GM18951 (cell line): ENCODE measurements at regions not wholly inside any gene's neighbourhood (a gene's known extent, or its start where the extent isn't known, plus 50 kb on each side); places are given as distances from the start of the nearest gene placed in this dataset.

ENCODE experiments used
- POLR2A ChIP-seq: IDR thresholded peaks from 4 replicates; pipeline ENCODE4 v1.6.1; 2011; ENCODE audit warnings: mild to moderate bottlenecking; ENCODE audit not compliant: insufficient read length, insufficient read depth; ENCODE audit errors: extremely low read depth
- in situ Hi-C: fragments of 300-500 bp; cut with MboI; formaldehyde crosslinking; loops from one replicate; pipeline ENCODE4 v1.12.0; 2022; ENCODE audit warnings: low sequenced_read_pairs, mixed read lengths, inconsistent platforms; ENCODE audit not compliant: unreplicated experiment

- in situ Hi-C loops = no loop called here
- TF ChIP-seq POLR2A = no peak
Observed at GRCh38 chr2:42957109-42957860, 164.9 kb upstream of the HAAO start.

GRCh38 chr2:42954227-42954962, 162.0 kb upstream of the HAAO start:
- no peak for TF ChIP-seq POLR2A
- in situ Hi-C loops = no loop called here

- TF ChIP-seq POLR2A = no peak
- in situ Hi-C loops = no loop called here
Observed at GRCh38 chr2:42953216-42953615, 160.8 kb upstream of the HAAO start.

GRCh38 chr2:42951263-42951938, 159.0 kb upstream of the HAAO start:
- no peak for TF ChIP-seq POLR2A
- in situ Hi-C loops = no loop called here

GRCh38 chr2:42949125-42949524, 156.7 kb upstream of the HAAO start:
- in situ Hi-C loops = loop anchor here (5.0 to 10.0 kb wide), 2 partner anchors 286 to 538 kb away; no protein-coding TSS in a partner anchor

GRCh38 chr2:42947809-42948600, 155.6 kb upstream of the HAAO start:
- TF ChIP-seq POLR2A = no peak
- in situ Hi-C loops = loop anchor here (5.0 to 10.0 kb wide), 2 partner anchors 287 to 539 kb away; no protein-coding TSS in a partner anchor

More at GRCh38 chr2:42949125-42949524, 156.7 kb upstream of the HAAO start:
- no peak for TF ChIP-seq POLR2A

GRCh38 chr2:42944779-42945415, 152.5 kb upstream of the HAAO start:
- TF ChIP-seq POLR2A = no peak
- in situ Hi-C loops = loop anchor here (5.0 to 10.0 kb wide), 2 partner anchors 290 to 542 kb away; no protein-coding TSS in a partner anchor

GRCh38 chr2:42942990-42943493, 150.7 kb upstream of the HAAO start:
- no peak for TF ChIP-seq POLR2A
- in situ Hi-C loops = loop anchor here (10.0 kb wide), 1 partner anchor 292 kb away; no protein-coding TSS in a partner anchor

GRCh38 chr2:42942214-42942989, 150.0 kb upstream of the HAAO start:
- TF ChIP-seq POLR2A = no peak

GRCh38 chr2:42941633-42942176, 149.3 kb upstream of the HAAO start:
- no peak for TF ChIP-seq POLR2A

More at GRCh38 chr2:42942214-42942989, 150.0 kb upstream of the HAAO start:
- in situ Hi-C loops = loop anchor here (10.0 kb wide), 1 partner anchor 292 kb away; no protein-coding TSS in a partner anchor

GRCh38 chr2:42939411-42940206, 147.2 kb upstream of the HAAO start:
- TF ChIP-seq POLR2A = no peak
- in situ Hi-C loops = loop anchor here (10.0 kb wide), 1 partner anchor 295 kb away; no protein-coding TSS in a partner anchor

More at GRCh38 chr2:42941633-42942176, 149.3 kb upstream of the HAAO start:
- in situ Hi-C loops = loop anchor here (10.0 kb wide), 1 partner anchor 293 kb away; no protein-coding TSS in a partner anchor
